GM18498 (cell line): ENCODE measurements at regions not wholly inside any gene's neighbourhood (a gene's known extent, or its start where the extent isn't known, plus 50 kb on each side); places are given as distances from the start of the nearest gene placed in this dataset.

ENCODE experiments used
- ATAC-seq: cut with Tn5 transposase; IDR thresholded peaks from one replicate; pipeline ENCODE4 v1.9.1; 2021; ENCODE audit warnings: mild to moderate bottlenecking, moderate library complexity; ENCODE audit not compliant: unreplicated experiment

DNA sequence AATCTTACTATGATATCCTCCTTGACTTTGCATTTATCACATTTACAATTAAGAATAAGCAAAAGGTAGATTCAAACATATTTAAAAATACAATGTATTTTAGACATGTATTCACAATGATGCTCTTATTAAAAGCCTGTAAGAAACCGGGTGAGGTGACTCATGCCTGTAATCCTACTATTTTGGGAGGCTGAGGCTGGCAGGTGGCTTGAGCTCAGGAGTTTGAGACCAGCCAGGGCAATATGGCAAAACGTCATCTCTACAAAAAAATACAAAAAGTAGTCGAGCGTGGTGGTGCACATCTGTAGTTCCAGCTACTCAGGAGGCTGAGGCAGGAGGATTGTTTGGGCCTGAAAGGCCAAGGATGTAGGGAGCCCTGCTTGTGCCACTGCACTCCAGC, 618.4 kb downstream of the CDH18 start:
- ATAC-seq, result no peak

- ATAC-seq, result no peak
Measured at GRCh38 chr5:19370655-19371386, 617.2 kb downstream of the CDH18 start.

- ATAC-seq, result no peak
Measured at GRCh38 chr5:19388391-19388790, 599.6 kb downstream of the CDH18 start.

GRCh38 chr5:19401032-19401431, 587.0 kb downstream of the CDH18 start:
- no peak for ATAC-seq

DNA sequence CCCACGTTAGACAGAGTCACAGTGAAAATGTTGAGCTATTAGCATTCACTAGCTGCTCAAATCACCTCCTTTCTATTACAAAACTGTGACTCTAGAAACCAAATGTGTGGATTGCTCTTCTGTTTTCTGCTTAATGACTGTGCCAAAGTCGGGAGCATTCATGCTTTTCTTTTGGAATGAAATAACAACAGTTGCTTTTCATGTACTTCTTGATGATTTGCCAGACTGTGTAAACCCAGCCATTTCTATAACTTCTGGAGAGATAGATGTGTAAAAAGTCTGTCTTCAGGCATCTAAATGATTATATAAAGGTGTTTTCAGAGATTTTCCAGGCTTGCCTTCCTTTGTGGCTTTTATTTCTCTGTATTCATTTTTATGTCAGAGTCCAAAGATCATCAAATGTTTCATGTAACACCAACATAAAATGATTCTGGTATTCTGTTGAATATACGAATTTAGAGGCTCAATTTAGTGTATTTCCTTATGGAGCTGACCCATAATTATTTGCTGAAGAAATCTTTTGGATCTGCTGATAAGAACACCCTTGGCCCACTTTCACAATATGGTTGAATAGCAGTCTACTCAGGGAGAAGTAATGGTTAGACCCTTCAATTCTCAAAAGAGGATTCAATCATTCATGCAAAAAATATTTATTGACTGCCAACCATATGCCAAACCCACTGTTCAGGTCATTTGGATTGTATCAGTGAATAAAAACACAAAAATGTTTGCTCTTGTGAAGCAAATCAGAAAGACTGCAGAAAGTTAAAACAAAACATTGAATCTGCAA, 581.2 kb downstream of the CDH18 start:
- ATAC-seq, result no peak

GRCh38 chr5:19408149-19408548, 579.9 kb downstream of the CDH18 start:
- no peak for ATAC-seq

DNA sequence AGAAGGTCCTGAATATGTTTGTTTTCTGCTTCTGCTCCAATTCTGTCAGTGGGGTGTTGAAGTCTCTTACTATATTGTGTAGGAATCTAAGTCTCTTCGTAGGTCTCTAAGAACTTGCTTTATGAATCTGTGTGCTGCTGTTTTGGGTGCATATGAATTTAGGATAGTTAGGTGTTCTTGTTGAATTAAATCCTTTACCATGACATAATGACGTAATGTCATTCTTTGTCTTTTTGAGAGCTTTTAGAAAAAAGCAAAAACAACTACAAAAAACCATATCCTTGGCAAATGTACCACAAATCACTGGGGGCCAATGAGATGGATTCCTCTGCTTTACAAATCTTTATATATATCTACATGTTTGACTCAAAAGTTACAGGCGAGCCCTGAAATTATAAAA, 576.1 kb downstream of the CDH18 start:
- no peak for ATAC-seq
